Sigmoid colon (tissue), 6 donors: ENCODE measurements at regions not wholly inside any gene's neighbourhood (a gene's known extent, or its start where the extent isn't known, plus 50 kb on each side); places are given as distances from the start of the nearest gene placed in this dataset.

Source experiments
- DNase-seq: peaks from one replicate; pipeline ENCODE4 v3.0.0-alpha.2; 2019
- H3K27ac ChIP-seq, 4 donors: fragments of 200-600 bp; sonication (generic); one replicate each; pipeline ENCODE4 v1.5.1; 2016 to 2019; ENCODE audit warnings: mild to moderate bottlenecking in 1 of 4
- H3K27me3 ChIP-seq, 3 donors: fragments of 200-600 bp; sonication (generic); one replicate each; pipeline ENCODE4 v1.5.1; 2019; ENCODE audit warnings: mild to moderate bottlenecking in 1 of 3
- H3K36me3 ChIP-seq, 4 donors: fragments of 200-600 bp; sonication (generic); one replicate each; pipeline ENCODE4 v1.5.1; 2016 to 2019
- H3K4me1 ChIP-seq, 4 donors: fragments of 200-600 bp; sonication (generic); one replicate each; pipeline ENCODE4 v1.5.1; 2017 to 2019
- H3K4me3 ChIP-seq, 4 donors: fragments of 200-600 bp; sonication (generic); one replicate each; pipeline ENCODE4 v1.5.1; 2017 to 2019; ENCODE audit warnings: mild to moderate bottlenecking in 2 of 4, moderate library complexity in 1 of 4
- H3K9me3 ChIP-seq, 4 donors: fragments of 200-600 bp in 3 of 4; sonication (generic) in 3 of 4; one replicate each; pipeline versions ENCODE4 v1.5.1 to v1.6.1; 2013 to 2019
- EP300 ChIP-seq, 4 donors: sonication (generic); formaldehyde crosslinking; IDR thresholded peaks; one replicate each; pipeline ENCODE4 v1.6.1; 2017; ENCODE audit warnings: antibody characterized with exemption in 4 of 4
- POLR2A ChIP-seq, 2 donors: fragments of 450-650 bp; IDR thresholded peaks; one replicate each; pipeline ENCODE4 v1.6.1; 2016; ENCODE audit warnings: antibody characterized with exemption in 2 of 2, mild to moderate bottlenecking in 2 of 2, moderate library complexity in 2 of 2
- POLR2AphosphoS5 ChIP-seq, 4 donors: sonication (generic); formaldehyde crosslinking; IDR thresholded peaks; one replicate each; pipeline ENCODE4 v1.6.1; 2017; ENCODE audit warnings: antibody characterized with exemption in 4 of 4
- WGBS, 2 donors: extraction: QIAGEN DNeasy Blood & Tissue Kit; methylation state at CpG; one replicate each; pipeline ENCODE4 v1.1.7; 2013; 5-methylcytosine and 5-hydroxymethylcytosine counted together
- intact Hi-C: fragments of 100-400 bp; cut with DNase I; formaldehyde crosslinking; loops from one replicate; pipeline ENCODE4 v1.15.1; 2023
- TF ChIP-seq, protein P1 (sequence below), 4 experiments: fragments of 450-650 bp in 3 of 4; fragments of 200-600 bp in 1 of 4; IDR thresholded peaks; one replicate each; pipeline ENCODE4 v1.5.1; 2016 to 2019; ENCODE audit warnings: antibody characterized with exemption in 4 of 4, mild to moderate bottlenecking in 3 of 4, moderate library complexity in 2 of 4
- donor health status: healthy with polysubstance abuse.
- donor health status: healthy.

- Histone ChIP-seq H3K36me3 (no peaks in the 10 kb centered on the region), H3K27ac (no peak overlapping the region), H3K27me3 (no peaks in the 10 kb centered on the region), H3K4me1 (no peaks in the 10 kb centered on the region), H3K4me3 (no peak overlapping the region), H3K9me3 (no peaks in the 10 kb centered on the region)
- WGBS, 2 donors = 94% methylated on average over 4 of the region's 4 CpGs
- no peak for DNase-seq
- TF ChIP-seq, protein P1, sequence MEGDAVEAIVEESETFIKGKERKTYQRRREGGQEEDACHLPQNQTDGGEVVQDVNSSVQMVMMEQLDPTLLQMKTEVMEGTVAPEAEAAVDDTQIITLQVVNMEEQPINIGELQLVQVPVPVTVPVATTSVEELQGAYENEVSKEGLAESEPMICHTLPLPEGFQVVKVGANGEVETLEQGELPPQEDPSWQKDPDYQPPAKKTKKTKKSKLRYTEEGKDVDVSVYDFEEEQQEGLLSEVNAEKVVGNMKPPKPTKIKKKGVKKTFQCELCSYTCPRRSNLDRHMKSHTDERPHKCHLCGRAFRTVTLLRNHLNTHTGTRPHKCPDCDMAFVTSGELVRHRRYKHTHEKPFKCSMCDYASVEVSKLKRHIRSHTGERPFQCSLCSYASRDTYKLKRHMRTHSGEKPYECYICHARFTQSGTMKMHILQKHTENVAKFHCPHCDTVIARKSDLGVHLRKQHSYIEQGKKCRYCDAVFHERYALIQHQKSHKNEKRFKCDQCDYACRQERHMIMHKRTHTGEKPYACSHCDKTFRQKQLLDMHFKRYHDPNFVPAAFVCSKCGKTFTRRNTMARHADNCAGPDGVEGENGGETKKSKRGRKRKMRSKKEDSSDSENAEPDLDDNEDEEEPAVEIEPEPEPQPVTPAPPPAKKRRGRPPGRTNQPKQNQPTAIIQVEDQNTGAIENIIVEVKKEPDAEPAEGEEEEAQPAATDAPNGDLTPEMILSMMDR (IDR thresholded peaks at IDR 0.05) = no peak
- TF ChIP-seq POLR2A (IDR thresholded peaks at IDR 0.05) (no peak), EP300 (IDR thresholded peaks at IDR 0.05) (no peak), POLR2AphosphoS5 (IDR thresholded peaks at IDR 0.05) (no peak)
- intact Hi-C loops = no loop called here
Observed at GRCh38 chr2:65522922-65523321, 90.5 kb upstream of the SPRED2 start.

- DNase-seq = no peak
- intact Hi-C loops = no loop called here
- 98% methylated on average over 1 of the region's 1 CpG for WGBS, 2 donors
Observed at GRCh38 chr2:65518751-65519150, 86.4 kb upstream of the SPRED2 start.

DNA sequence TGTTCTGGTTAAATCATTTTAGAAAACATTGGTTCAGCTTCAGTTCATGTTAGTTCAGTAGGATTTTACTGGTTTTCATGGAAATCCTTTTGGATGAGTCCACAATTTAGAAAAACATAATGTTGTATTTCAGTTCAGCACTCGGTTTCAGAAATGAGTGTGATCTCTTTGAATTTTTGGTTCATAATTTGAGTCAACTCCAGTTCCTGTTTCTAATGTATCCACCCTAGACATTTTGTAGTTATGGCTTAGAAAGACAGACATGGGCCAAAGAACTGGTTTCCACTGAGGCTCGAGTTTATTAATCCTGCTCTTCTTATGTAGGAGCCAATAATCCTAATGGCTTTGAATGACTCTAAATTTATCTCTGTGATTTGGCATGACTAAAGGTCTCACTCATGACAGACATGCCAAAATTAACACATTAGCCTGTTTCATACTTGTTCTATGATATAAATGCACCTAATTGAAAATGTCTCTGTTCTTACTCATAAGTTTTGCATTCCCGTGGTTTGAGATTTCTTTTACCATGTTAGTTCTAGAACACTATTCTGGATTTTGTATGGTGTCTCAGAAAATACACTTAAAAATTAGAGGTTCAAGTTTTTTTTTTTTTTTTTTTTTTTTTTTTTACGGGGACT is 82.3 kb upstream of the SPRED2 start:
- no peak for DNase-seq
- no peak overlapping the region for H3K4me3 ChIP-seq
- WGBS, 2 donors = 84 to 88% methylated on average over 4 of the region's 4 CpGs
- no peaks in the 10 kb centered on the region for H3K9me3 ChIP-seq
- no peak overlapping the region for H3K27ac ChIP-seq
- H3K27me3 ChIP-seq = no peaks in the 10 kb centered on the region
- no peaks in the 10 kb centered on the region for H3K36me3 ChIP-seq
- no peaks in the 10 kb centered on the region for H3K4me1 ChIP-seq
- intact Hi-C loops = no loop called here
- TF ChIP-seq POLR2A (IDR thresholded peaks at IDR 0.05) (no peak), EP300 (IDR thresholded peaks at IDR 0.05) (no peak), POLR2AphosphoS5 (IDR thresholded peaks at IDR 0.05) (no peak)
- TF ChIP-seq, protein P1 (IDR thresholded peaks at IDR 0.05) = no peak

More at GRCh38 chr2:65518751-65519150, 86.4 kb upstream of the SPRED2 start:
- TF ChIP-seq, protein P1 (IDR thresholded peaks at IDR 0.05) = no peak
- TF ChIP-seq POLR2AphosphoS5 (IDR thresholded peaks at IDR 0.05) (no peak), POLR2A (IDR thresholded peaks at IDR 0.05) (no peak), EP300 (IDR thresholded peaks at IDR 0.05) (no peak)
- Histone ChIP-seq H3K27ac (no peak overlapping the region), H3K36me3 (no peaks in the 10 kb centered on the region), H3K4me1 (no peaks in the 10 kb centered on the region), H3K4me3 (no peak overlapping the region), H3K27me3 (no peaks in the 10 kb centered on the region), H3K9me3 (no peaks in the 10 kb centered on the region)

DNA sequence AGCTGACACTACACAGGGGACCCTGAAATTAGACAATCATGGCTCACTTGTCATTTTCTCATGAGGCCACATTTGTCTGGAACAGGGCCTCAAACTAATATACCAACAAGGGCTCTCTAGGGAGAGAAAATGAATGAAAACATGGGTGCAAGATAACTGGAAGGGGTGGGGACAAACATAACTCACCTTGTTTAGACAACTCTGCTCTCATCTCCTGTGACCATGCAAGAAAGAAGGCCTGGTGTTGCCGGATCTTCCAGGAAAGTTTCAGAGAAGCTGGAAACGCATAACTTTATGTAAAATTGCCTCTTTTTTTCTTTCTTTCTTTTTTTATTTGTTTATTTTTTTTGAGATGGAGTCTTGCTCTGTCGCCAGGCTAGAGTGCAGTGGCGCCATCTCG is 80.4 kb upstream of the SPRED2 start:
- intact Hi-C loops = no loop called here
- Histone ChIP-seq H3K4me3 (no peak overlapping the region), H3K27me3 (no peaks in the 10 kb centered on the region), H3K27ac (no peak overlapping the region), H3K36me3 (no peaks in the 10 kb centered on the region), H3K9me3 (no peaks in the 10 kb centered on the region), H3K4me1 (no peaks in the 10 kb centered on the region)
- DNase-seq = no peak
- 87 to 97% methylated on average over 5 of the region's 5 CpGs for WGBS, 2 donors
- TF ChIP-seq, protein P1 (IDR thresholded peaks at IDR 0.05) = no peak
- TF ChIP-seq POLR2AphosphoS5 (IDR thresholded peaks at IDR 0.05) (no peak), POLR2A (IDR thresholded peaks at IDR 0.05) (no peak), EP300 (IDR thresholded peaks at IDR 0.05) (no peak)

GRCh38 chr2:65511306-65511705 is 78.9 kb upstream of the SPRED2 start:
- intact Hi-C loops = no loop called here
- 80 to 88% methylated on average over 2 of the region's 2 CpGs for WGBS, 2 donors
- Histone ChIP-seq H3K9me3 (no peaks in the 10 kb centered on the region), H3K4me1 (no peaks in the 10 kb centered on the region), H3K27ac (no peak overlapping the region), H3K4me3 (no peak overlapping the region), H3K27me3 (no peaks in the 10 kb centered on the region), H3K36me3 (no peaks in the 10 kb centered on the region)
- DNase-seq = no peak
- no peak for TF ChIP-seq POLR2A (IDR thresholded peaks at IDR 0.05)
- TF ChIP-seq POLR2AphosphoS5 (IDR thresholded peaks at IDR 0.05) = no peak
- TF ChIP-seq EP300 (IDR thresholded peaks at IDR 0.05) = no peak
- TF ChIP-seq, protein P1 (IDR thresholded peaks at IDR 0.05) = no peak
